T-helper 2 cell treated with Interferon-gamma antibody and Interleukin-4, amounts not matched to agents 100 ng/mL and 5 ng/mL, for 36 hours (primary cell): ENCODE measurements at regions not wholly inside any gene's neighbourhood (a gene's known extent, or its start where the extent isn't known, plus 50 kb on each side); places are given as distances from the start of the nearest gene placed in this dataset.

Experiments used
- intact Hi-C: fragments of 100-400 bp; cut with micrococcal nuclease; formaldehyde crosslinking; loops from one replicate; pipeline ENCODE4 v1.15.1; 2023

DNA sequence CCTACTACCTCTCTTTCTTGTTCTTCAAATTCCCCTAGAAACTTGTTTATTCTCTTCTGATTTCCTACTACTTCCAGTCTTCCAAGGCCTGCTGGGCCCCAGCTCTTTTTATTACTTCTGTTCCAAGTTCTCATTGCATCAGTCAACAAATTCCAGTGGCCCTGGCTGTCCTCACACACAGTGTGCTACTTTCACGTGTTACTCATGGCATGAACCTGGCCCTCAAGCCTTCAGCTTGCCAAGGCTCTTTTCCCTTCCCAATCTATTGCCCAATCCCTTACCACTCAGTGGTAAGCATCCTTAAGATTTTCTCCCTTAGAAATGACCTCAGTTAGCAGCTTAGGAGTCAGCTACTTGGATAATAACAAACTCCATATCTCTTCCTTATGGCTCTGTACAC lies 613.5 kb downstream of the LMO4 start:
- intact Hi-C loops = no loop called here

DNA sequence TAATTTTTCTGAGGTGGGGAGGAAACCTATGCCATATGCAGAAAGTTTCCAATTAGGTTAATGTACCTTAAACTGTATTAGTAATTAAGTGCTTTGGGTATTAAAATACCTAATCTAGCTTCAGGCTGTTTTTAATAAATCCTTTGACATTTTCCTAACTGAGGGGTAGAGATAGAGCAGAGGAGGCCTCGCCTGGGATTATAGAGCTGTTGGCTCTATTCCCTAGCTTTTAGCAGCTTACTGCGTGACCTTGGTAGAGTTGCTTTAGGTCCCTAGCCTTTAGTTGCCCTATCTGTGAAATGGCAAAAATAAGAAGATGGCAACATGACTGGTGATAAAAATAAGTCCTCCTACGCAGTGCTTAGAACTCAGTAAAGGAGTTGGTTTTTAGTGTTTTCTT lies 621.0 kb downstream of the LMO4 start:
- intact Hi-C loops = loop anchor here (5.0 kb wide), 1 partner anchor 817 kb away; no protein-coding TSS in a partner anchor

DNA sequence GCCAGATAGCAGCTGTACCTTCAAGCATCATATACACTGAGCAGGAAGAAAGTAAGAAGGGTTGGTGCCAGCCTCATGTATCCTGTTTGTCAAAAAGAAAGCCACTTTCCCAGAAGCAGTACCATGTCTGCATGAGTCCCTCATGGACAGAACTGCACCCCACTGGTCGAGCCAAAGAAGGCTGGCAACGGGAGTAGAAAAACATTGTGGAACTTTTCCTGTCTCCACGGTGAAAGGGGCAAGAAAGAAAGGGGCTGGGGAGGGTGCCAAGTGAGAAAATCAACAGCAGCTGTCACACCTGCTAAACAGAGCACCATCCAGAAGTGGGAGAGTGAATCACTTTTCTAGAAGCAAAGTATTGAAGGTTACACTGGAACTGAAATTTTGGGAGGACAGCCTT lies 621.7 kb downstream of the LMO4 start:
- intact Hi-C loops = loop anchor here (5.0 kb wide), 1 partner anchor 818 kb away; no protein-coding TSS in a partner anchor

DNA sequence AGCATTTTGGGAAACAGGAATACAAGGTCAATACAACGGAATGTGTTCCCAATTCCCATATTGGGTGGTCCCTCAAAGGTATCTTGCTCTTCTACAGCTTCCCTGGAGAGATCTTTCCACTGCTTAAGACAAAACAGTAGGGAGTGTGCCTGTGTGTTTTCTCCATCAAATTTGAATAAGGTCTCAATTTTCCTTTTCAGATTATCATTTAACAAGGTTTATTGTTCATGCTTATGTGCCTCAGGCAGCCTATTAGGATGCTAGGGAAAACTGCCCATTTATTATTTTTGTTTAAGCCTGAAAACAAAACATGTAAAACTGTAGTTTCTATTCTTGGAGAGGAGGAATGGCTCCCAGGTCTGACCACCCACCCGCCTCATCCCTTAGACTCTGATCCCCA lies 622.7 kb downstream of the LMO4 start:
- intact Hi-C loops = loop anchor here (5.0 kb wide), 1 partner anchor 819 kb away; no protein-coding TSS in a partner anchor

DNA sequence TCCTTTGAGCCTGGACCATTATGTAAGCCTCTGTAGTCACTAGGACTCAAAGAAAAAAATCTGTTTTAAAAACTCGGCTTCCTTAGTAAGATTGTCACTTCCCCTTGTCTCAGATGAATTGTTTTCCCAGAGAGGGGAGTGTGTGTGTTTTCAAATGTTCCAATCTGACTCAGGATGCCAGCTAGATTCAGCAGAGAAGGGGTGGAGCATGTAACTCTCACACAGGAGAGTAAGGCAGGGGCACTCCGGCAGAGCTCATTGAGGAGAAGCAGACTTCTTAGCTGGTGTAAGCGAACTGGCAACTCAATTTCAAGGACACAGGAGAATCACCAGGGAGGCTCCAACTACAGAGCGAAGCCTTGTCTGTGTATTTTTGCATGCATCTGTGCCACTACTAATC lies 623.2 kb downstream of the LMO4 start:
- intact Hi-C loops = loop anchor here (5.0 kb wide), 1 partner anchor 820 kb away; no protein-coding TSS in a partner anchor

DNA sequence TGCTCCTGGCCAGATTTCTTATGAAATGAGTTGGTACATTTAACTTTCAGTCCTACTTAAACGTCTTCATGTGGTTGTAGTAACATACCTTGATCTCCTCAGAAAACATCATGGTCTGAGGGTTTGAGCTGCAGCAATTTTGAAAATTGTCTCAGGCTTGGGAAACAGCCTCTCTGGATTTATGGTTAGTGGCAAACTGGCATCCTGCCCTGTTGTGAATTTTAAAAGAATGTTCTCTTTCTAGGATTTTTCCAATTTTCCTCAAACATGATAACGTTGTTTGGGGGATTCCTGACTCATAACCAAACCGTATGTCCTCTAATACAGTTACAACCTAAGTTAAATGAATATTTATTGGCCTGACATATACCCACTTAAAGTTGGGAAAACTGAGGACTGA lies 624.4 kb downstream of the LMO4 start:
- intact Hi-C loops = loop anchor here (1.0 to 5.0 kb wide), 3 partner anchors 627 to 821 kb away; no protein-coding TSS in a partner anchor

DNA sequence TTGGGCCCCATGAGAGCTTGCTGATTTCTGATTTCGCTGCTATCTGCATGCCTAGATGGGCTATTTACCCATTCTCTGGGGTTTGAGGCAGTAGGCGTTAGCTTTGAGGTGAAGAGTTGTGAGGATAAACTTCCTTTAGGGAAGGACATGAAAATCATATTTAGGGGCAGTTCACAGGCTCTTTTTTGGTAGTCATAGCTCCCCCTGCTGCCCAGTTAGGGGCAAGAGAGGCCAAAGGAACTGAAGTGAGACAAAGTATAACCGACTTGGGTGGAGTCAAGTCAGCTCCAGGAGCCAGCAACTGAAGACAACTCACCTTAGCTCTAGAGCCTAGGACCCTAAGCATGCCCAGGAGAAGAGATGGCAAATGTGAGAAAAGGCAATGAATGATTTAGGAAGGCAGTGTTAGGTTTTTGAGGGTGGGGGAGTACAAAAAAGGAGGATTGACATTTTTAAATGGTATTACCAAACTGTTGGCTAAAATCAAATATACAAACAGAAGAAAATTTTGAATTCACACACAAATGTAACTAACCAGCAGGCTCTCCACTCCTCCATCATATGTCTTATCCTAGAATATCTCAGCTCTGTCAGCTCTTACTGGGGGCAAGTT lies 625.2 kb downstream of the LMO4 start:
- intact Hi-C loops = loop anchor here (1.0 to 5.0 kb wide), 3 partner anchors 628 to 822 kb away; no protein-coding TSS in a partner anchor

DNA sequence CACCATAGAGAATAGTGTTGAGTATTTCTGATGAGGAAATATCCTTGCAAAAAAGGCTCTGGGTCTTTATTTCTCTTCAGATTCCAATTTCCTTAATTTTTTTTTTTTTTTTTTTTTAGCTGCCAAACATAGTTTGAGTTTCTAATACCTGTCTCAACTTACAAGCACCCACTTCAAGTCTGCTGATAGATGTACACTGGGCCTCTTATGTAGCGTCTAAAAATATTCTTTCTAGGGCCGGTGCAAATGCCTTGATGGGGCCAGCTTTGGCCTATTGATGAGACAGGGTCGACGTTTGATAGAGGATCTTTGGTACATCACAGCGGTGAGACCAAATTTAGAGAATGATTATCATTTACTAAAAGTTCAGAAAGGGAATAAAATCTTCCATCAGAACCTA lies 626.4 kb downstream of the LMO4 start:
- intact Hi-C loops = no loop called here

DNA sequence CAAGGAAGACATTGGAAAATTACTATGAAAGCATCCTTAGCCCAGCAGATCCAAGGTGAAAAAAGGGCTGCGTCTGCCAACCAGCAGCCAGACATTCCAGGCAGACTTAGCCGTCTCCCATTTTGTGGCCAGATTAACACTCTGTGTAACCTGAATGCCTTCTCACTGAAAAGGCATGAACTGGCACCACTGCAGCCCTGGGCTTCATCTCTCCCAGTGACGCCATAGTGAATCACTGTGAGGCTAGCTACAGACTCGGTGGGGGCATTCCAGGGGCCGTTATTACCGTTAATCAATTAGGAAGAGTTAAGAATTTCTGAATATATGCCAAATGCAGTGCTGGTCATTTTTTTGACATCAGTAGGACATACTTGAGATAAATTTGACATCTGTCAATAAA lies 627.4 kb downstream of the LMO4 start:
- intact Hi-C loops = no loop called here

DNA sequence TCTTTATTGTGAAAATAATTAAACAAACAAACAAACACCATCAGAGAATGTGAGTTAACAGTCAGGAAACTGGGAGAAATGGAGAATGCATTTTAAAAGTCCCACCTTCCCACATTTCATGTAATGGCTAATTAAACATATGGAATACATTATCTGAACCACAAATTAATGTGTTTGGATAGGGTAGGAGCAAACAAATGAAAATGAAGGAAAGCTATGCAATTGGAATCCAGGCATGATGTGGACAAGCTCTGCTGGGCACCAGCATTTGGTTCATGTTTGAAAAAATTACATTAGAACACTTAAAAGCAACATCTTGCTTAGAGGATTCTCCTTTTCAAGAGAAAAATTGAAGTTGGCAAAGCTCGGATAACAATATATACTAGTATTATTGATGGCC lies 628.1 kb downstream of the LMO4 start:
- intact Hi-C loops = no loop called here

DNA sequence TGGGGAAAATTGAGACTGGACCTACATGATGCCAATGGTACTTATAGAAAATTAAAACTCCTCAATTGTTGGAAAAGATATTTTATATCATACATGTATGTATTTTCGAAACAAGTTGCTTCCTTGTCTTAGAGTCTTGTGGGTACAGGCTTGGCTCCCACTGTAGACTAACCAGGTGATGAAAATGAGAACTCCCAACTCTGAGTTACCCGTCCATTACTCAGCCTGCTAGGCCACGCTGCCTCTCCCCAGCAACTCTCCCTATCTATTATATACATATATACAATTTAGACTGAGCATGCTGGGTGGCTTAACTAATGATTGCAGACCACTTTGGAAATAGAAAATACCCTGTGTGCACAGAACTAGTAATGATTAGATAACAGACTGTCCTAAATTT lies 628.7 kb downstream of the LMO4 start:
- intact Hi-C loops = no loop called here

DNA sequence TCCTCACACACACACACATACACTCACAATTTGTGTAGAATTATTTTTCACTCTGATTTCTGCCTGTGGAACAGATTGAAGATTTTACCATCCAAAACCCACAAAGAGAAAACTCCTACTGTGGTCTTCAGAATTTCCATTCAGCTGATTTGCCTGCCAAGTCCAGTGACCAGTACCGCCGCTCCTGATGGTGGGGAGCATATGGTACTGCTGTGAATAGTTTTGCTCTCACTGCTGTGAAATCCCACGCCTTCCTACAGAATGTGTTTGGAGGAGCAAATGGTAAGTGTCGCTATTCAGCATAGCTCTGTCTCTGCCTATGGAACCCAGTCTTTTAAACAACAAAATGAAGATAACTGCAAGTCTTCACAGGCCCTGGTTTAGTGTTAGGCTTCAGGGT lies 629.5 kb downstream of the LMO4 start:
- intact Hi-C loops = no loop called here

DNA sequence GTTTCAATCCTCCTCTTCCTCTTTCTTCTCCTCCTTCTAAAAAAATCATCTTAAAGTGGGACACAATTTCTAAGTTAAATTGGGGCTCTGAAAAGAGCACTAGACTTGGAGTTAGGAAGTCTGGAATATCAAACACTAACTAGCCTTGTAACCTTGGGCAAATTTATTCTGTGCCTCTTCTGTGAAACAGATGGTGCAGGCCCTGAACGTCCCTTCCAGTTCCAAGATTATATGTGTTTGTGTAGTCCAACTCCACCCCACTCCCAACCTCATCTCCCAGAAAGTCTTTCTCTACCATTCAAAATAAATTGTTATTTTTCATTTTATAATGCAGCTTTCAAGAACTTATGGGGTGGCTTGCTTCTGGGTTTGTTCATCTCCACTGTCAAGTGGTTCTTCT lies 630.0 kb downstream of the LMO4 start:
- intact Hi-C loops = no loop called here

DNA sequence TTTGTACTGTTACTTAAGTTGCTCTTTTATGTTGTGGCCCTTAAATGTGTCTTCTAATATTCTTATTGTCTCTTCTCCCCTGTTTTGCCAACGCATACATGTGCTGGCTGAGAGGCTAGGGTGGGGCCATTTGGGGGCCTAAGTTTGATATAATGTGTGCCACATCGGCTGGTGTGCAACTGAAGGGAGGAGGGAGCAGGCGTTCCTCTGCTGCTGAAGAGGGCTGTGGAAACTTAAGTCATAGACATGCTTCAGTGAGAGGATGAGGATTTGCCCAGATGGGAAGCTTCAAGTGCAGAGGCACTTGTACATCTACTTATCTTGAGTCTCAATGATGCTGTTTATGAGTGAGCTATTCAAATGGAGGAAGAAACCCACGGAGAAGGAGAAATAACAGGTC lies 630.6 kb downstream of the LMO4 start:
- intact Hi-C loops = no loop called here

DNA sequence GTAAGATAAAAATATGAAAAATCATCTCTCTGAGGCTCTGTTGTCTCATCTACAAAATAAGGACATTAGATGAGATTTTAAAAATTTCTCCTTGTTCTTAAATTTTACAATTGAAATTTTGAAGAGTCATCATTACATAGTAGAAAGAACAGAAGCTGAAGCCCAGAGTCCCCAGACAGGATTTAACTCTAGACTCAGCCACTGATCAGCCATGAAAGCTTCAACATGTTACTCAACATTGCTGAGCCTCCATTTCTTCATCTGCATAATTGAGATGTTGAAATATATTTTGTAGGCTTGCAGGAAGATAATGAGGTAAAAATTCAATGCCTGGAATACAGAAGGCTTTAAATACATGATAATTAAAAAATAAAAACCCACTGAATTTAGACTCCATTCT lies 633.3 kb downstream of the LMO4 start:
- intact Hi-C loops = no loop called here

DNA sequence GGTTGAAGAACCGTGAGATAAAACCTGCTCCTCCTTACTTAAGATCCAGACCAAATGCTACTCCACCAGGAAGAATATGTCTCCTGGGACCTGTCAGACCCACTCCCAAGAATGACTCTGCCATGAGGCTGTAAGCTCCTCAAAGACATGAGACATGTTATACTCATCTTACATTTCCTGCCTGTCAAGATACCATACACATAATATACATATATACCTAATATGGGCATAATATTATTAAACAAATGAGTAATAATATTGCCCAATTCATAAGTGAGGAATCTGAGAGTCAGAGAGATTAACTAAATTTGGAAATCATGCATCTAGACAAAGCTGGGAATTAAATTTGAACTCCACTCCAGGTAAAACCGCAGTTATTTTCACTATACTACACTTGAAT lies 634.9 kb downstream of the LMO4 start:
- intact Hi-C loops = no loop called here

DNA sequence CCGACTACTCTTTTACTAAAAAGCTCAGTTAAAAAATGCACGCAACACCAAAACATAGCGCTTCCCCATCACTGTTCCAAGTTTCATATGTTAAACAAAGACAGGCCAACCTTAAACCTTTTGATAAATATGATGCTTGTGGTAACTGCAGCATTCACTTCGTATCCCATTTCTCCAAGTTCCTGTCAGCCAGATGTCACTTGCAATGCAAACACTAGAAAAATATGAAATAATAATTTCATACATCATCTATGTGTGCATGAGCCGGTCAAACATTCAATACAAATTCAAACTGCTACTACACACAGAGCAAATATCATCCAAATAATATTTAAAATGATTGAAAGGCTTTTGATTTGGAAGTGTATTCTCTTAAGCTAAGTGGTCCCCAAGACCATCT lies 636.5 kb downstream of the LMO4 start:
- intact Hi-C loops = no loop called here

DNA sequence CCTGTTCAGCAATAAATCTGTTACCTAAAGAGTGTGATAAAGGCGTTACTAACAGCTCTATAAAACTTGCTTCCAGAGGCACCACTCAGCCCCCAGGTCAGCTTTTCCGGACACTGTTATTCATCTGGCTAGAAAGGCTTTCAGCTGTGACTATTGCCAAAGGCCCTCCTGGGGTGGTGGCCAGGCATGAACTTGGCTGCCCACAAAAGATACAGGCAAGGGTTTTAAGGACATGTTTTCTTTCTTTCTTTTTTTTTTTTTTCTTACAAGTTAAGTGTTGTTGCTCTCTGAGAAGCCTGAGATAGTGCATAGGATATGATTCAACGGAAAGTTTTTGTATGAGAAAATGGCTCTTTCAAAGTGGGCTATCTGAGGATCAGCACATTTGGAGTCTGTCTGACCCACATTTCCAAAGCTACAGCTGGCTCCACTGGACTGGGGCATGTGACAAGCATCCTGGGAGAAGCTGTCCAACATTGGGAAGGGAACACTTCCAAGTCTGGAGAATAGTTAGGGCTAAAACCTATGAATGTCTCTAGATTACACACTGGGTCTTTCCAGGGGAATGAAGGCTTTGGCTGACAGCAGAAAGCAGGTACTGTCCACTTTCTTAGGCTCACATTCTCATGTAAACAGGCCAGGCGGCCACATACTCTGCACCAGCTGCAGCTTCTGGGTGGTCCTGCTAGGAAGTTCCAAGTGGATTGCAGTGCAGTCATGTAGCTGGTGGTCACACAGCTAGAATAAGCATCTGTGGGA lies 639.7 kb downstream of the LMO4 start:
- intact Hi-C loops = no loop called here

DNA sequence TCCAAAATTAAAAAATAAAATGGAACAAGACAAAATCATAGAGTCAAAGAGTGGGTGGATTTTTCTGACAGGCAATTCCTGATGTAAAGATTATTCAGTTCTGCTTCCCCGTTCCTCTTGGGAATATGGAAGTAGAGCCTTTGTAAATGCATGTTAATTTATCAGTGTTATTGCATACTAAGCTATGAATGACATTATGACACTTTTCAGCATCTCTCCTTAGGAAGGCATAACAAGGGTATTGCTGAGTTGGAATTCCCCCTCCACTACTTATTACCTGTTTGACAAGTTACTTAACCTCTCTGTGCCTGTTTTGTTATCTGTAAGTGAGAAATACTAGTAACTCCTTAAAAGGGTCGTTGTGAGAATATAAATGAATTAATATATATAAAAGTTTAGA lies 640.4 kb downstream of the LMO4 start:
- intact Hi-C loops = no loop called here

DNA sequence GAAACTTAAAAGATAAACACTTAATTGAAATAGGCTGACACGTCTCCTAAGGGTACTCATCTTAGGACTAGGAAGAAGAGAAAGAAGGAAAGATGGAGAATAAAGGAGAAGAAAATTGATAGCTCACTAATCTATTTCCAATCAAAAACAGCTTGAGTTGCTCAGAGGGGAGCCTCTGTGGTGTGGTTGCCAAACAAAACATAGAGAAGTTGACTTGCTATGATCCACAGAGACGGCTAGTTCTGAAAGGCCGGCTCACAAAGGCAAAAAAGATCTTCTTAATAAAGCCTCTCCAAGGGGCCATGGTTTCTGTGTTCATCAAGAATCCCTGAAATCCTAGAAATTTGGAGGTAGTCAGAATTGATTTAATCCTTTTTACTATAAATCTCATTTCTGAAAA lies 644.1 kb downstream of the LMO4 start:
- intact Hi-C loops = no loop called here

DNA sequence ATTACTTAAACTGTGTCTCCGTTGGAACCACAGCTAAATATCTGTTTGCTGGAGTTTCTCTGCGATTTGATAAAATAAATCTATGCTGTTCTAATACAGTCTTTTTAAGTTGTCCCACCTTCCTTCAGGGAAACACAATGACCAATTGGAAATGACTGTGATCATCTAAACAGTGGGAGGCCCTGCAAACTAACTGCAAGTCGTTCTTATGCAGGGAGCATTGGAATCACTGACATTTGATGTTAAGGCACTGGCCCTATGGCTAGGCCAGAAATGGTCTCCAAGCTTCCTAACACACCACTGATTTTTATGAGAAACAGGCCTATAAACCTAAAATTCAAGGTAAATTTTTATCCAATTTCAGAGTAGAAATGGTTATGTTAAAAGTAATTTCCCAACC lies 645.2 kb downstream of the LMO4 start:
- intact Hi-C loops = no loop called here

DNA sequence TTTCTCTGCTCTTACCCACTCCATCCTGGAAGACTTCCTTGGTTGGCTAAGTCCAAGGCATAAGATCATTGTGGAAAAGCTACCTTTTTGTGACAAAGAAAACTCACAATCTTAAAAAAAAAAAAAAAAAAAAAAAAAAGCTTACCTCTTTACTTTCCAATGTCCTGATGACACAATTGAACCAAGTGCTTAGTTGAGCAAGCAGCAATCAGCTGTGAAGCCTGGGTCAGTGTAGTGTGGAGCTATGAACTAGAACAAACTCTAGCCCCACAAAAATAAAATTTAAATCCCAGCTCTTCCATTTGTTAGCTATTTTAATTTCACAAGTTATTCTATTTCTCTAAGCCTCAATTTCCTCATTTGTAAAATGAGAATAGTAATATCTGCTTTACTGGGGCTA lies 647.6 kb downstream of the LMO4 start:
- intact Hi-C loops = no loop called here

DNA sequence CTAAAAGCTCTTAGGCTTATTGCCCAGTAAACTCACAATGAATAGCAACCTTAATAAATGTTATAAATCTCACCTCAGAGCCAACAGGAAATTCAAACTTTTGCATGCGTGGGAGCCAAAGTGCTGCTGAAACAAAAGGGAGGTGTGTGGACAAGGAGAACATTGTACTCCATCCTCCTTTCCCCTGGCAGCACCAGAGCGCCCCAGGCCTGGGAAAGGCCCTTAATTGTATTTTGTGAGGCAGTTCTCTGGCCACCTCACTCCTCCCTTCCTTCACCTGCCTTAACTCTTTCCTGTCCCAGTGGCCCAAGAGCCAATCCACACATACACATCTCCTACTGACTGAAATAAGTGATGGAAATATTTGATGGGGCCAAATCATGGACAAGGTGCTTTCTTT lies 648.5 kb downstream of the LMO4 start:
- intact Hi-C loops = no loop called here
